ENCODE measurements at regions not wholly inside any gene's neighbourhood (a gene's known extent, or its start where the extent isn't known, plus 50 kb on each side); places are given as distances from the start of the nearest gene placed in this dataset.

GRCh38 chr13:67299072-67299635 lies 69.0 kb upstream of the PCDH9 start:
- DNase-seq: no peak

- no peak for DNase-seq
Observed at GRCh38 chr13:67298297-67298696, 68.2 kb upstream of the PCDH9 start.

GRCh38 chr13:67296511-67296910 lies 66.4 kb upstream of the PCDH9 start:
- no peak for DNase-seq

GRCh38 chr13:67292886-67293285 lies 62.8 kb upstream of the PCDH9 start:
- DNase-seq: no peak

- DNase-seq: no peak
Observed at GRCh38 chr13:67285611-67286010, 55.5 kb upstream of the PCDH9 start.

GRCh38 chr13:67283637-67284036 lies 53.5 kb upstream of the PCDH9 start:
- DNase-seq: no peak

GRCh38 chr13:67281466-67281865 lies 51.3 kb upstream of the PCDH9 start:
- DNase-seq: no peak
